NCI-H524 (cell line): ENCODE measurements at regions not wholly inside any gene's neighbourhood (a gene's known extent, or its start where the extent isn't known, plus 50 kb on each side); places are given as distances from the start of the nearest gene placed in this dataset.

Experiments used
- DNase-seq, 2 experiments: peaks; one replicate each; lab custom pipeline; 2025; lab: John Stamatoyannopoulos, UW

- DNase-seq: no peak
Observed at GRCh38 chr13:106129993-106130392, 405.5 kb downstream of the EFNB2 start.

DNA sequence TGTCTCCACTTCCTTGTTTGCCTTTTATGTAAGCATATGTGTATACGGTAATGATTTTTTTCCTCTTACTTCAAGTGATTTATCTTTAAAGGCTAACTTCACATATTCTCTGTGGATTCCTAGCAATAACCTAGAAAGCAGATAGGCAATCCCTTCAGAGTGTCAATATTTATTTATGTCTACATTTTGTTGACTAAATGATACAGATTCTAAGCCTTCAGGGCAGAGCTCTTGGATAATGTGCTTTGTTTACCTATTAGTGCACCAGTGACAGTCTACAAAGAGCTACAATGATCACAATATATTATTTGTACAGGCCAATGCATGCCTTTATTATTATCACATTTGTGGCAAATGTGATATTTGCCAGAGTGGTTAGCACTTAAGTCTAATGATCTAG is 406.2 kb downstream of the EFNB2 start:
- no peak for DNase-seq

GRCh38 chr13:106122234-106122633 is 413.2 kb downstream of the EFNB2 start:
- no peak for DNase-seq

GRCh38 chr13:106121173-106121754 is 414.2 kb downstream of the EFNB2 start:
- DNase-seq: no peak

DNA sequence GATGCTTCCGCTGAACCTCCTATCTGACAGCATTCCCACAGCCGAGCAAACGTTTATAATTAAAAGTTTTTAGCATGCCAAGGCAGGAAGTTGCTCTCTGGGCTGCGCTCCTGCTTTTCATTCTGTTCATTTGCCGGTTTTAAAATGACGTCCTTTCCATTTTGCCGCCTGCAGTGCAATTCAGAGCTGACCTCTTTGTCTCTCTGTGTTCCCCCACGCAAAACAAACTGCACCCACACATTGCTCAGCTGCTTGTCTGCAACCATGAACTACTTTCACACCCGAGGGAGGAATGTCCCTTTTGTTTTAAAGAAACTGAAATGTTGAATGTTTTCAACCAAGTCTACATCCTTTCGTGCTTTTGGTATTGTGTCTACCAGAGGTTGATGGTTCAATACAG is 416.5 kb downstream of the EFNB2 start:
- DNase-seq: no peak

GRCh38 chr13:106118050-106118449 is 417.4 kb downstream of the EFNB2 start:
- DNase-seq: no peak

DNA sequence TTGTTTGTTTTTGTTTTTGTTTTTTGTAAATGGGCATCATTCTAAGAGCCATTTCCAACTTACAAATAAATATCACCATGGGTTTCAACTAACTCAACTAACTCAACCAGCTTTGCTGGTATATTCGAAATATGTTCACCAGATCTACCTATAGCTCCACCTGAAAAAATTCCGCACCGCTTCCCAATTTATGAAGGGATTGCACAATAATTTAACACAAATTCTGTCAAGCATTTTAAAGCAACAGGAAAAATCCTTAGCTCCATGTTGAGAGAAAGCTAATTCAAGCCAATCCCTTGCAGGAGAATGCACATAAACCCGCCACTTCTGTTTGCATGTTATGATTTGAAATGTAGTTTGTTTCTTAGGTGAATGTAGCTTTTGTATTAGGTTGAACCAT is 417.8 kb downstream of the EFNB2 start:
- no peak for DNase-seq

- no peak for DNase-seq
Observed at GRCh38 chr13:106117035-106117434, 418.4 kb downstream of the EFNB2 start.

- DNase-seq: no peak
Observed at GRCh38 chr13:106115081-106115480, 420.4 kb downstream of the EFNB2 start.

- DNase-seq: no peak
Observed at GRCh38 chr13:106113796-106114195, 421.7 kb downstream of the EFNB2 start.

DNA sequence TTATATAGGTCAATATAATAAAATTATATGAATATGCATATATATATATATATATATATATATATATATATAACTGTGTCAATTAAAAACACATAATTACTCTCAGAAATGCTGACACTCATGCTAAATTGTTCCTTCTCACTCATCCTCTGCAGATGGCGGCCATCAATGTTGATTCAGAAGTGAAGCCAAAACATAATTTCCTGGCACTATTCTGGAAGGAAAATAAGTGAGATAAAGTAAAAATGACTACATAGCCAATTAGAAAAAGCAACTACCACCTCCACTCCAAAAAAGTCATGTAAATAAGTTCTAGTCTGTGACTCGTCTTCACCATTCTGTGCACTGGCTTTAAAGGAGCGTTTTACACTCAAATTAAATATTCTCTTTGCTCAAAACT is 423.3 kb downstream of the EFNB2 start:
- no peak for DNase-seq

DNA sequence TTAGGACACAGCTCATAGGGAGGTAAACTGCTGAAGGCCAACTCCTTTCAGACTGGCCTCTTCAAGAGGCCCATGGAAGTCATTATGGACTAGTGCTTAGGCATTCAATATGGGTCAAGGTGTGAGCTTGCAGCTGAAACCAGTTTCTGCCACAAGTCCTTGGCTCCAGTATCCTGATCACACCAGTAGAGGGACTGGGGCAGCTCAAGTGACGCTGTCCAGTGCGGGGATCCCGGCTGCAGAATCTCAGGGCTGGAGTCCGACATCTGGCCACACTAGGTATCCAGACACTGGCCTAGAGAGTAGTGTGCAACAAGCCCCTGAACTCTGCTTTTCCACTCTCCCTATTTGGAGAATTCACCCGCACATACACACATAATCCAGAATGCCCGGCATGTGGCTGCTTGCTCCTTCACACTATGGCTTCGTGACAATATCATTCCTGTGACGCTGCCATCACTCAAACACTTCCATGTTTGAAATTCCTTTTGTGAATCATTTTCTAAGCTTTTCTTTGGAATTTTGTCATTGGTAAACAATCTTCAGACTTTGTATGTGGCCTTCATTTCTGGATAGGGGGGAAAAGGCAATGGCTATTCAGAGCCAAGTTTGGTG is 425.1 kb downstream of the EFNB2 start:
- no peak for DNase-seq

GRCh38 chr13:106109391-106109791 is 426.1 kb downstream of the EFNB2 start:
- DNase-seq: no peak

DNA sequence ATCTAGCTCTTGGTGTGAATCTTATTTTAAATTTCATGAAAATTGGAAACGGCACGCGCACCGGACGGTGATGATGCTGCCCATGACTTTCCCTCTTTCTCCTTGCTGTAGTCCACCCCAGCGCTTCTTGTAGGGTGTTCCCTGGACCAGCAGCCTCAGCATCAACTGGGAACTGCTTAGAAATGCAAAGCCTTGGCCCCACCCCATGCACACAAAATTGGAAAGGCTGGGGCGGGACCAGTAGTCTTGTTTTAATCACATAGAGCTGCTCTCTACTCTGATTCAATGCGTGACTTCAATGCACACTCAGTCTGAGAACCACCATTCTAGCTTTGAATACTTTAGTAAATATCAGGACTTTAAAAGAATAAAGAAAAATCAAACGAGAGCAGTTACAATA is 427.1 kb downstream of the EFNB2 start:
- DNase-seq: no peak

DNA sequence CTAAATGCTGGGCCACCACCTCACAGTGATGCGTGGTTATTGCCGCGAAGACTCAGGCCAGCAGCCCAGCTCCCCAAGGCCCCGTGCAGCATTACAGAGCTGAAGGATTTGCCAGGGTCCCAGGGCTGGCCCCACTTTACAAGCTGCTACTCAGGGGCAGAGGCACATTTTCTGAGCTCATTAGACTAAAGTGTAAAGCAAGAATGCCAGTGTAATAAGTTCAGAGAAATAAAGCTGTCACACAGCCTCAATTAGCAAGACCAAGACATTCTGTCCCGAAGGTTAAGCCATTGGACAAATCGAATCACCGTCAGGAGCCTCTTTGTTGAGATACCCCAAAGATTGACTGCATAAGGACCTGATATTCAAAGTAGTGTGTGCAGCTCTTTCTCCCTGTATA is 428.4 kb downstream of the EFNB2 start:
- no peak for DNase-seq

GRCh38 chr13:106105153-106105552 is 430.3 kb downstream of the EFNB2 start:
- no peak for DNase-seq

DNA sequence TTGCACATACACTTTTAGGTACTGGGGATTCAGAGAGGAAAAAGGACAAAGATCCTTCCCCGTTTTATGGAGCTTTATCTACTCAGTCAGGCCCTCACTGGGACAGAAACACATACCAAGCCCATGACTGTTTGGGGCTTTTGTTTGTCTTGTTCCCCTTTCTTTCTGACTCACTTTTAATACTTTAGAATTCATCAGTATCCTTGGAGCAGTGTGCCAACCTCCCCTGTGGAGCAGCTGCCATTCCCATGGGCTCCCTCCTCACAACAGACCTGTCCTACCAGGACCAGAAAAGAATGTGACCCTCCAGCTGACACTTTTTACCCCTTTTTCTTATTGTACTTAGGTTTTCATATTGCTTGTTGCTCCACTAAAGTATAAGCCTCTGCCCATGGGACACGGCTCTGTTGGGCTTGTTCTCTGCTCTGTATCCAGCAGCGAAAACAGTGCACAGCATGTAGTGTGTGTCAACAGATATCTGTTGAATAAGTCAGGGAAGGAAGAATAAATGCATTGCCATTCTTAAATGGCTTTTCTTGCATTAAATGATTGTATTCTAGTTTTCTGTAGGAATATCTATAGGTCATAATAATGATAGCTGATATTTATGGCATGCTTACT is 431.1 kb downstream of the EFNB2 start:
- DNase-seq: no peak

DNA sequence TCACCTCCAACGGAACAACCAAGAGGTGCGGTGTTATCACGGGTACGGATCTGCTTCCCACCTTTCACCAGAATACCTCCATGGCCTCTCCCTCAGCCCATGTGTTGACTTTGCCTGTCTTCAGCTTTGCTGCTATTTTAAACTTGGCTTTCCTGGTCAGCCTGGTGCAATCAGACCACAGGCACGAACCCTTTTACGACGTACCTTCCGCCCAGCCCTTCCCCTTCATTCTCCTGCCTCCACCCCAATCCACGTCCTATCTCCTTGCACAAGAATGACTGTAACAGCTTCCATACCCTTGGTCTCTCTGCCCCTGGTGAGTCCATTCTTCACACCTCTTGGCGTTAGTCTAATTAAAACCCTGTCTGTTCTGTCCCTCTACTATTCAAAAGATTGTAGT is 431.7 kb downstream of the EFNB2 start:
- no peak for DNase-seq

DNA sequence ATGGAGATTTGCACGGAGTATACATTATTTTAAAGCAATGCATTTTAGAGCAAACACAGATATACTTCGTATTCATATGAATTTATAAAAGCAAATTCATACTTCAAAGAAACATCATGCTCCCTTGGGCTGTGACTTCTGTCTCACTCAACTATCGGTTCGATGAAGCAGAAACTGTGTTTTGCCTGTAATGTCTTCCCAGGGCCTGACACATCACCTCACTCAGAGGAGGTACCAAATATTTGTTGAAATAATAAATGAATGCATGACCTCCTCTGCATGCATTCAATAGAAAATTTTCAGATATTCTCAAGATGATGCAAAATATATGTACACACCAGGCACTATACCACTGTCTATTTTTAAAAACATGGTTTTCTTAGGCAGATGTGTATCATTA is 432.7 kb downstream of the EFNB2 start:
- no peak for DNase-seq

- DNase-seq: no peak
Observed at GRCh38 chr13:106101201-106101600, 434.3 kb downstream of the EFNB2 start.

GRCh38 chr13:106100171-106100919 is 435.1 kb downstream of the EFNB2 start:
- DNase-seq: no peak

- no peak for DNase-seq
Observed at GRCh38 chr13:106099765-106100164, 435.7 kb downstream of the EFNB2 start.

- no peak for DNase-seq
Observed at GRCh38 chr13:106098778-106099177, 436.7 kb downstream of the EFNB2 start.
